SH-SY5Y (cell line): ENCODE measurements at regions not wholly inside any gene's neighbourhood (a gene's known extent, or its start where the extent isn't known, plus 50 kb on each side); places are given as distances from the start of the nearest gene placed in this dataset.

Source experiments
- GATA2 ChIP-seq: IDR thresholded peaks from 2 replicates; pipeline ENCODE4 v1.6.1; 2011; ENCODE audit warnings: mild to moderate bottlenecking, low read depth, low read length
- GATA3 ChIP-seq: IDR thresholded peaks from 2 replicates; pipeline ENCODE4 v1.6.1; 2011; ENCODE audit warnings: low read depth, mild to moderate bottlenecking, low read length, moderate library complexity

GRCh38 chr14:71380271-71380670 lies 473.0 kb downstream of the PCNX1 start:
- TF ChIP-seq GATA2 (no peak), GATA3 (no peak)

GRCh38 chr14:71381814-71382213 lies 474.6 kb downstream of the PCNX1 start:
- no peak for TF ChIP-seq GATA3
- TF ChIP-seq GATA2, result no peak

GRCh38 chr14:71382315-71382714 lies 475.1 kb downstream of the PCNX1 start:
- TF ChIP-seq GATA3, result no peak
- no peak for TF ChIP-seq GATA2

GRCh38 chr14:71383510-71383909 lies 476.3 kb downstream of the PCNX1 start:
- TF ChIP-seq GATA2, result no peak

GRCh38 chr14:71384007-71384845 lies 477.0 kb downstream of the PCNX1 start:
- TF ChIP-seq GATA2, result no peak
- no peak for TF ChIP-seq GATA3

- no peak for TF ChIP-seq GATA2
- no peak for TF ChIP-seq GATA3
Observed at GRCh38 chr14:71387753-71388152, 480.5 kb downstream of the PCNX1 start.

GRCh38 chr14:71388336-71388735 lies 481.1 kb downstream of the PCNX1 start:
- no peak for TF ChIP-seq GATA2
- TF ChIP-seq GATA3, result no peak

- no peak for TF ChIP-seq GATA2
- no peak for TF ChIP-seq GATA3
Observed at GRCh38 chr14:71388862-71389261, 481.6 kb downstream of the PCNX1 start.

- TF ChIP-seq GATA3 (no peak), GATA2 (no peak)
Observed at GRCh38 chr14:71394386-71394785, 487.1 kb downstream of the PCNX1 start.

- TF ChIP-seq GATA2 (no peak), GATA3 (no peak)
Observed at GRCh38 chr14:71395151-71395604, 487.9 kb downstream of the PCNX1 start.

- no peak for TF ChIP-seq GATA3
Observed at GRCh38 chr14:71395636-71396035, 488.4 kb downstream of the PCNX1 start.

GRCh38 chr14:71396050-71396677 lies 488.9 kb downstream of the PCNX1 start:
- no peak for TF ChIP-seq GATA3
- no peak for TF ChIP-seq GATA2

GRCh38 chr14:71397371-71397770 lies 490.1 kb downstream of the PCNX1 start:
- TF ChIP-seq GATA3, result no peak
- TF ChIP-seq GATA2, result no peak

- TF ChIP-seq GATA3 (no peak), GATA2 (no peak)
Observed at GRCh38 chr14:71398450-71398849, 491.2 kb downstream of the PCNX1 start.

GRCh38 chr14:71399057-71399487 lies 491.8 kb downstream of the PCNX1 start:
- no peak for TF ChIP-seq GATA2
